ENCODE measurements at regions not wholly inside any gene's neighbourhood (a gene's known extent, or its start where the extent isn't known, plus 50 kb on each side); places are given as distances from the start of the nearest gene placed in this dataset.

GRCh38 chr3:113051787-113052186 is 61.0 kb downstream of the GTPBP8 start:
- no peak for DNase-seq (ENCODE audit: extremely low read depth, low read depth)

- no peak for DNase-seq (ENCODE audit: extremely low read depth, low read depth)
Measured at GRCh38 chr3:113053169-113053568, 62.4 kb downstream of the GTPBP8 start.

- DNase-seq (ENCODE audit: extremely low read depth, low read depth) = peak; percentile 20
Measured at GRCh38 chr3:113054552-113054951, 63.8 kb downstream of the GTPBP8 start.

- DNase-seq (ENCODE audit: extremely low read depth, low read depth) = no peak
Measured at GRCh38 chr3:113055201-113055600, 64.4 kb downstream of the GTPBP8 start.

GRCh38 chr3:113055961-113056360 is 65.2 kb downstream of the GTPBP8 start:
- no peak for DNase-seq (ENCODE audit: extremely low read depth, low read depth)

GRCh38 chr3:113057117-113057516 is 66.3 kb downstream of the GTPBP8 start:
- no peak for DNase-seq (ENCODE audit: extremely low read depth, low read depth)

GRCh38 chr3:113058188-113058587 is 67.4 kb downstream of the GTPBP8 start:
- no peak for DNase-seq (ENCODE audit: extremely low read depth, low read depth)

GRCh38 chr3:113062705-113063104 is 71.9 kb downstream of the GTPBP8 start:
- no peak for DNase-seq (ENCODE audit: extremely low read depth, low read depth)

- no peak for DNase-seq (ENCODE audit: extremely low read depth, low read depth)
Measured at GRCh38 chr3:113063126-113063894, 72.5 kb downstream of the GTPBP8 start.

GRCh38 chr3:113064183-113064582 is 73.4 kb downstream of the GTPBP8 start:
- DNase-seq (ENCODE audit: extremely low read depth, low read depth) = no peak

- DNase-seq (ENCODE audit: extremely low read depth, low read depth) = no peak
Measured at GRCh38 chr3:113065336-113065735, 74.6 kb downstream of the GTPBP8 start.

- no peak for DNase-seq (ENCODE audit: extremely low read depth, low read depth)
Measured at GRCh38 chr3:113070072-113070640, 79.4 kb downstream of the GTPBP8 start.

- DNase-seq (ENCODE audit: extremely low read depth, low read depth) = no peak
Measured at GRCh38 chr3:113070681-113071113, 79.9 kb downstream of the GTPBP8 start.

- no peak for DNase-seq (ENCODE audit: extremely low read depth, low read depth)
Measured at GRCh38 chr3:113075588-113075987, 84.8 kb downstream of the GTPBP8 start.

- no peak for DNase-seq (ENCODE audit: extremely low read depth, low read depth)
Measured at GRCh38 chr3:113079218-113079961, 88.6 kb downstream of the GTPBP8 start.

GRCh38 chr3:113084777-113085176 is 94.0 kb downstream of the GTPBP8 start:
- DNase-seq (ENCODE audit: extremely low read depth, low read depth) = no peak

- no peak for DNase-seq (ENCODE audit: extremely low read depth, low read depth)
Measured at GRCh38 chr3:113086560-113087461, 96.0 kb downstream of the GTPBP8 start.

- DNase-seq (ENCODE audit: extremely low read depth, low read depth) = no peak
Measured at GRCh38 chr3:113088616-113089015, 97.8 kb downstream of the GTPBP8 start.

- DNase-seq (ENCODE audit: extremely low read depth, low read depth) = no peak
Measured at GRCh38 chr3:113091417-113091816, 100.6 kb downstream of the GTPBP8 start.

- DNase-seq (ENCODE audit: extremely low read depth, low read depth) = no peak
Measured at GRCh38 chr3:113092746-113093145, 102.0 kb downstream of the GTPBP8 start.

Measured in NCI-H460 (cell line).